ENCODE measurements at regions not wholly inside any gene's neighbourhood (a gene's known extent, or its start where the extent isn't known, plus 50 kb on each side); places are given as distances from the start of the nearest gene placed in this dataset.

DNA sequence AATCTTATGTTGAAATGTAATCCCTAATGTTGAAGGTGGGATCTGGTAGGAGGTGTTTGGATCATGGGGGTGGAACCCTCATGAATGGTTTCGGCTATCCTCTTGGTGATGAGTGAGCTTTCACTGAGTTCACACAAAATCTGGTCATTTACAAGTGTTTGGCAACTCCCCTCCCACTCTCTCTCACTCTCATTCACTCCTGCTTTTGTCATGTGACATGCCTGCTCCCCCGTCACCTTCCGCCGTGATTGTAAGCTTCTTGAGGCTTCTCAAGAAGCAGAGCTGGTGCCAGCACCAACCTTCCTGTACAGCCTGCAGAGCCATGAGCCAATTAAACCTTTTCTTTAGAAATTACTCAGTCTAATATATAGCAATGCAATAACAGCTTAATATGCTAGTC is 245.4 kb downstream of the BMP4 start:
- CTCF ChIA-PET: no interaction called here
- Histone ChIP-seq H3K27me3 (ENCODE audit: control insufficient read depth, insufficient read depth, low read length) (peaks cover 2% of the 10 kb centered on the region), H3K36me3 (ENCODE audit: control insufficient read depth, insufficient read depth, low read length) (no peaks in the 10 kb centered on the region), H3K4me3 (ENCODE audit: low read depth, low read length) (no peak overlapping the region)
- TF ChIP-seq, protein P1, sequence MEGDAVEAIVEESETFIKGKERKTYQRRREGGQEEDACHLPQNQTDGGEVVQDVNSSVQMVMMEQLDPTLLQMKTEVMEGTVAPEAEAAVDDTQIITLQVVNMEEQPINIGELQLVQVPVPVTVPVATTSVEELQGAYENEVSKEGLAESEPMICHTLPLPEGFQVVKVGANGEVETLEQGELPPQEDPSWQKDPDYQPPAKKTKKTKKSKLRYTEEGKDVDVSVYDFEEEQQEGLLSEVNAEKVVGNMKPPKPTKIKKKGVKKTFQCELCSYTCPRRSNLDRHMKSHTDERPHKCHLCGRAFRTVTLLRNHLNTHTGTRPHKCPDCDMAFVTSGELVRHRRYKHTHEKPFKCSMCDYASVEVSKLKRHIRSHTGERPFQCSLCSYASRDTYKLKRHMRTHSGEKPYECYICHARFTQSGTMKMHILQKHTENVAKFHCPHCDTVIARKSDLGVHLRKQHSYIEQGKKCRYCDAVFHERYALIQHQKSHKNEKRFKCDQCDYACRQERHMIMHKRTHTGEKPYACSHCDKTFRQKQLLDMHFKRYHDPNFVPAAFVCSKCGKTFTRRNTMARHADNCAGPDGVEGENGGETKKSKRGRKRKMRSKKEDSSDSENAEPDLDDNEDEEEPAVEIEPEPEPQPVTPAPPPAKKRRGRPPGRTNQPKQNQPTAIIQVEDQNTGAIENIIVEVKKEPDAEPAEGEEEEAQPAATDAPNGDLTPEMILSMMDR (IDR thresholded peaks at IDR 0.05; ENCODE audit: insufficient read depth, low read depth, low read length): no peak
- POLR2A ChIA-PET: no interaction called here
- no peak for DNase-seq (ENCODE audit: low read depth)

DNA sequence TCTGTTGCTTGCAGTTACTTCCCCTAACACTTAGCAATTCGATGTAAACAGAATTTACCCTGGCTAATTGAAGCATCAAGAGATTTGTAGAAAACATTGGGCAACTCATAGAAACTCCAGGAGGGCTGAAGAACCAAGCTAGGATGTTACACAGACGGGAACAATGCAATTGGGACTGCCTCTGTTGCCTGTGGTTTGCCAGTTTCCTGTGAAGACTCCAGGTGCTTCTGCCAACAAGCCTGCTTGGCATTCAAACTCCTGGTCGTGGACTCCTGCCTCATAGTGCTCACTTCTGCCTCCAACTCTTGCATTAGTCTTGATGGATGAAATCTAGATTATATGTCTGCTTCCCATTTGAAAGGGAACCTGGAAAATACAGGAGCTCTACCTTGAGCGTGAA is 246.0 kb downstream of the BMP4 start:
- Histone ChIP-seq H3K36me3 (ENCODE audit: control insufficient read depth, insufficient read depth, low read length) (no peaks in the 10 kb centered on the region), H3K27me3 (ENCODE audit: control insufficient read depth, insufficient read depth, low read length) (peaks cover 2% of the 10 kb centered on the region), H3K4me3 (ENCODE audit: low read depth, low read length) (no peak overlapping the region)
- DNase-seq (ENCODE audit: low read depth): no peak
- ChIA-PET CTCF (no interaction called here), POLR2A (no interaction called here)
- TF ChIP-seq, protein P1 (IDR thresholded peaks at IDR 0.05; ENCODE audit: insufficient read depth, low read depth, low read length): no peak

DNA sequence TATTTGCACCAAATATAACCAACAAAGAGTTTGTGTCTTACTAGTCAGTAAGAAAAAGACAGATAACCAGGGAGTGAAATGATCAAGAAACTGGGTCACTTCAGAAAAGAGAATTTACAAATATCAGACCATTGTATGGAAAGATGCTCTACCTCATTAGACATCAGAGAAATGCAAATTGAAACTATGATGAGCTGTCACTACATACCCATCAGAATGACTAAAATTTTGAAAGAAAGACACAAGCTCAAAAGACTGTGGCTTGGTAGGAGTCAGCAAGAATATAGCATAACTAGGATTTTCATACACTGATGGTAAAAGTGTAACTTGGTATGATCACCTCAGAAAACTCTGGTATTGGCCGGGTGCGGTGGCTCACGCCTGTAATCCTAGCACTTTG is 247.2 kb downstream of the BMP4 start:
- Histone ChIP-seq H3K4me3 (ENCODE audit: low read depth, low read length) (no peak overlapping the region), H3K36me3 (ENCODE audit: control insufficient read depth, insufficient read depth, low read length) (no peaks in the 10 kb centered on the region), H3K27me3 (ENCODE audit: control insufficient read depth, insufficient read depth, low read length) (peaks cover 2% of the 10 kb centered on the region)
- ChIA-PET CTCF (no interaction called here), POLR2A (no interaction called here)
- no peak for DNase-seq (ENCODE audit: low read depth)
- TF ChIP-seq, protein P1 (IDR thresholded peaks at IDR 0.05; ENCODE audit: insufficient read depth, low read depth, low read length): no peak

DNA sequence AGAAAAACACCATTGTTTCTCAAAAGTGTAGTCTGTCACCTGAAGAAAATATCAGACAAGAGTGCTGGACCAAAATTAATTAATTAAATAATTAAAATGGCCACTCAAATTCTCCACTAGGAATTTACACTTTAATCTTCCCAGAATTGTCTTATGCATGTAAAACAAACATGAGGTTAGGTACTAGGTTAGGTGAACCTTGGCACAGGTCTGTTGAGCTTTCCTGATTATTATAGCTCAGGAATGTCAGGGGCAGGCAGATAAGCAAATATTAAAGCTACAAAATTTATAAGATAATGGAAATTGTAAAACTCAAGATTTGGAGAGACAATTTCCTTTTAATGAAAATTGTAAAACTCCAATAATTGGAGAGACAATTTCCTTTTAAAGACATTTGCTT is 253.2 kb downstream of the BMP4 start:
- Histone ChIP-seq H3K27me3 (ENCODE audit: control insufficient read depth, insufficient read depth, low read length) (peaks cover 2% of the 10 kb centered on the region; the same call in 1 of the 2 replicates), H3K4me3 (ENCODE audit: low read depth, low read length) (no peak overlapping the region), H3K36me3 (ENCODE audit: control insufficient read depth, insufficient read depth, low read length) (no peaks in the 10 kb centered on the region)
- ChIA-PET CTCF (no interaction called here), POLR2A (no interaction called here)
- TF ChIP-seq, protein P1 (IDR thresholded peaks at IDR 0.05; ENCODE audit: insufficient read depth, low read depth, low read length): no peak
- DNase-seq (ENCODE audit: low read depth): no peak

DNA sequence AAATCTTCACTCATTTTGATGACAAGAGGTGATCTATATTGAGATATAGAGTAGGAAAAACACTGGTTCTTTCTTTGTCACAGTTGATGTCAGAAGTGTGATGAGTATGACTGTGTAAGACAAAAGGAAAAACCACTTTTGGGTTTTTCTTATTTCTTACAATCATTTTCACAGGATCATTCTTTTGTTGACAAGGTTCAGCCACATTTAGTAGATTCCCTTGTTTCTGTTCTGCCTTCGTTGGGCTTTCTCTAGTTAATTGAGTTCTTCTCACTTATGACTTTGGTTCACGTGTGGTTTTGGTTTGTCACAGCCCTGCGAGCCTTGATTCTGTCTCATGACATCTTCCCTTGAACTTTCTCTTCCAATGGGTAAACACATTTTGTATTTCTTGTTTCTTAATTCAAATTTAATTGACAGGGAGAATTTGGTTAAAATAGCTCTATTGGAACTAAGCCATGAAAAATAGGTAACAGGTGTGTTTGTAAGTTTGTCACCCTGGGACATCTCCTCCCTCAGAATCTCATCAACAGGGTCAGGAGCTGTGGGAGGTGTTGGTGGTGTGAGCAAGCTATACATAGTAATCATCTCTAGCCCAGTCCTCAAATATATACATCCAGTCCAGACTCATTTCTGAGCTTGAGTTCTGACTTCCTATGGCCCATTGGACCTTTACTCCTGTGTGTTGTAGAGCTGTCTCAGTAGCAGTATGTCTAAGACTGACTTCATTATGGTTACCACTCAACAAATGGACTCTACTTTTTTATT is 255.3 kb downstream of the BMP4 start:
- no peak overlapping the region for H3K4me3 ChIP-seq (ENCODE audit: low read depth, low read length)
- POLR2A ChIA-PET: no interaction called here
- no peaks in the 10 kb centered on the region for H3K36me3 ChIP-seq (ENCODE audit: control insufficient read depth, insufficient read depth, low read length)
- TF ChIP-seq, protein P1 (IDR thresholded peaks at IDR 0.05; ENCODE audit: insufficient read depth, low read depth, low read length): no peak
- no peak for DNase-seq (ENCODE audit: low read depth)
- CTCF ChIA-PET: no interaction called here
- H3K27me3 ChIP-seq (ENCODE audit: control insufficient read depth, insufficient read depth, low read length): peaks cover 2% of the 10 kb centered on the region; the same call in 1 of the 2 replicates

All from BJ (cell line).